Right atrium auricular region (tissue), 2 donors: ENCODE measurements at regions not wholly inside any gene's neighbourhood (a gene's known extent, or its start where the extent isn't known, plus 50 kb on each side); places are given as distances from the start of the nearest gene placed in this dataset.
"Not testable (repeated sequence)": the region's sequence is repeated elsewhere in the genome, so short reads cannot be mapped to it uniquely, and the experiment has no call there.

Experiments
- DNase-seq: peaks from one replicate; pipeline ENCODE4 v3.0.0-alpha.2; 2019; ENCODE audit warnings: low spot score
- H3K27ac ChIP-seq, 2 donors: fragments of 200-600 bp; sonication (generic); 1 replicate in 1 of 2; 2 replicates in 1 of 2; pipeline ENCODE4 v1.5.1; 2016 to 2019
- H3K27me3 ChIP-seq, 2 donors: fragments of 200-600 bp; sonication (generic); one replicate each; pipeline versions ENCODE4 v1.5.1 to v1.6.0; 2017 to 2019
- H3K36me3 ChIP-seq: fragments of 200-600 bp; sonication (generic); one replicate; pipeline ENCODE4 v1.5.1; 2016
- H3K4me1 ChIP-seq, 2 donors: fragments of 200-600 bp; sonication (generic); one replicate each; pipeline versions ENCODE4 v1.5.1 to v1.6.0; 2017 to 2019
- H3K4me3 ChIP-seq, 2 donors: fragments of 200-600 bp; sonication (generic); 1 replicate in 1 of 2; 2 replicates in 1 of 2; pipeline ENCODE4 v1.5.1; 2017 to 2019; ENCODE audit warnings: mild to moderate bottlenecking in 1 of 2, moderate library complexity in 1 of 2
- H3K9me3 ChIP-seq, 2 donors: fragments of 200-600 bp; sonication (generic); one replicate each; pipeline ENCODE4 v1.5.1; 2019
- CTCF ChIP-seq, 2 donors: fragments of 200-600 bp; sonication (generic); IDR thresholded peaks; one replicate each; pipeline ENCODE4 v1.5.1; 2019; ENCODE audit warnings: antibody characterized with exemption in 2 of 2

GRCh38 chr5:116880150-116880549 lies 305.5 kb upstream of the SEMA6A start:
- TF ChIP-seq CTCF (IDR thresholded peaks at IDR 0.05) = no peak

GRCh38 chr5:116876240-116876840 lies 301.7 kb upstream of the SEMA6A start:
- H3K27ac ChIP-seq = no peak overlapping the region
- no peak for TF ChIP-seq CTCF (IDR thresholded peaks at IDR 0.05)

More at GRCh38 chr5:116880150-116880549, 305.5 kb upstream of the SEMA6A start:
- no peak for DNase-seq
- Histone ChIP-seq H3K27me3 (no peaks in the 10 kb centered on the region), H3K27ac (no peak overlapping the region), H3K4me3 (no peak overlapping the region), H3K9me3 (no peaks in the 10 kb centered on the region), H3K4me1 (no peaks in the 10 kb centered on the region), H3K36me3 (no peaks in the 10 kb centered on the region)

GRCh38 chr5:116872986-116873385 lies 298.4 kb upstream of the SEMA6A start:
- Histone ChIP-seq H3K4me3 (no peak overlapping the region), H3K27ac (no peak overlapping the region), H3K9me3 (peaks cover 0 to 4% of the 10 kb centered on the region in 2 donors), H3K27me3 (no peaks in the 10 kb centered on the region), H3K36me3 (no peaks in the 10 kb centered on the region), H3K4me1 (no peaks in the 10 kb centered on the region)
- DNase-seq = no peak
- no peak for TF ChIP-seq CTCF (IDR thresholded peaks at IDR 0.05)

More at GRCh38 chr5:116876240-116876840, 301.7 kb upstream of the SEMA6A start:
- Histone ChIP-seq H3K36me3 (no peaks in the 10 kb centered on the region), H3K4me3 (no peak overlapping the region), H3K27me3 (no peaks in the 10 kb centered on the region), H3K9me3 (no peaks in the 10 kb centered on the region), H3K4me1 (no peaks in the 10 kb centered on the region)
- DNase-seq = no peak

GRCh38 chr5:116872486-116872885 lies 297.9 kb upstream of the SEMA6A start:
- H3K27ac ChIP-seq = no peak overlapping the region
- H3K9me3 ChIP-seq = peaks cover 0 to 4% of the 10 kb centered on the region in 2 donors
- no peaks in the 10 kb centered on the region for H3K36me3 ChIP-seq
- TF ChIP-seq CTCF (IDR thresholded peaks at IDR 0.05) = no peak
- no peak overlapping the region for H3K4me3 ChIP-seq
- DNase-seq = no peak
- H3K4me1 ChIP-seq = no peaks in the 10 kb centered on the region
- no peaks in the 10 kb centered on the region for H3K27me3 ChIP-seq

GRCh38 chr5:116867825-116868224 lies 293.2 kb upstream of the SEMA6A start:
- H3K9me3 ChIP-seq, H3K27ac ChIP-seq, H3K36me3 ChIP-seq, H3K4me1 ChIP-seq, H3K27me3 ChIP-seq, DNase-seq, H3K4me3 ChIP-seq: not testable (repeated sequence)

- H3K27ac ChIP-seq = no peak overlapping the region
- H3K4me3 ChIP-seq = no peak overlapping the region
- no peaks in the 10 kb centered on the region for H3K27me3 ChIP-seq
- no peaks in the 10 kb centered on the region for H3K4me1 ChIP-seq
- no peak for DNase-seq
- H3K36me3 ChIP-seq = no peaks in the 10 kb centered on the region
- peaks cover 0 to 4% of the 10 kb centered on the region in 2 donors for H3K9me3 ChIP-seq
- no peak for TF ChIP-seq CTCF (IDR thresholded peaks at IDR 0.05)
Measured at GRCh38 chr5:116865651-116866050, 291.0 kb upstream of the SEMA6A start.
